Fibroblast of the aortic adventitia (primary cell): ENCODE measurements at regions not wholly inside any gene's neighbourhood (a gene's known extent, or its start where the extent isn't known, plus 50 kb on each side); places are given as distances from the start of the nearest gene placed in this dataset.

Experiments
- DNase-seq: peaks from one replicate; pipeline ENCODE4 v3.0.0-alpha.2; 2010; ENCODE audit warnings: low read depth
- H3K4me3 ChIP-seq: 2 replicates; pipeline ENCODE4 v1.5.1; 2011; ENCODE audit warnings: low read depth, mild to moderate bottlenecking, control low read depth, low read length, moderate library complexity
- TF ChIP-seq, protein P1 (sequence below): IDR thresholded peaks from 2 replicates; pipeline ENCODE4 v1.5.1; 2011; ENCODE audit warnings: mild to moderate bottlenecking, low read length, control low read depth, inconsistent platforms; ENCODE audit not compliant: insufficient read depth

DNA sequence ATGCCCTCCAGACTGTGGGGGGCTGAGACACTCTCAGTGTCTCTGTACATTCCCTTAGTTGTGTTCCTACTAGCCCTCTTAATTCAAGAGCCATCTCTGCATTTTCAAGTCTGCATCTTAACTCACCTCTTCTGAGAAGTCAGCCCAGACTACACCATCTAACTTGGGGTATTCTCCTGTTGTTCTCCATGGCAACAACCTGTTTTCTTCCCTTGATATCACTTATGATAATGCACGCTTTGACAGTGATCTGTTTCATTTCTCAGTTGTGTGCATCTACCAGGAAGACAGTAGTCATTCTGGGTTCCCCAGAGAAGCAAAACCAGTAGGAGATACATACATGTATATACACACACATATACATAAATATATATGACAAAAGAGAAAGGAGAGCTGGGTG lies 707.3 kb upstream of the IGFBP3 start:
- TF ChIP-seq, protein P1, sequence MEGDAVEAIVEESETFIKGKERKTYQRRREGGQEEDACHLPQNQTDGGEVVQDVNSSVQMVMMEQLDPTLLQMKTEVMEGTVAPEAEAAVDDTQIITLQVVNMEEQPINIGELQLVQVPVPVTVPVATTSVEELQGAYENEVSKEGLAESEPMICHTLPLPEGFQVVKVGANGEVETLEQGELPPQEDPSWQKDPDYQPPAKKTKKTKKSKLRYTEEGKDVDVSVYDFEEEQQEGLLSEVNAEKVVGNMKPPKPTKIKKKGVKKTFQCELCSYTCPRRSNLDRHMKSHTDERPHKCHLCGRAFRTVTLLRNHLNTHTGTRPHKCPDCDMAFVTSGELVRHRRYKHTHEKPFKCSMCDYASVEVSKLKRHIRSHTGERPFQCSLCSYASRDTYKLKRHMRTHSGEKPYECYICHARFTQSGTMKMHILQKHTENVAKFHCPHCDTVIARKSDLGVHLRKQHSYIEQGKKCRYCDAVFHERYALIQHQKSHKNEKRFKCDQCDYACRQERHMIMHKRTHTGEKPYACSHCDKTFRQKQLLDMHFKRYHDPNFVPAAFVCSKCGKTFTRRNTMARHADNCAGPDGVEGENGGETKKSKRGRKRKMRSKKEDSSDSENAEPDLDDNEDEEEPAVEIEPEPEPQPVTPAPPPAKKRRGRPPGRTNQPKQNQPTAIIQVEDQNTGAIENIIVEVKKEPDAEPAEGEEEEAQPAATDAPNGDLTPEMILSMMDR = no peak
- no peak for DNase-seq
- no peak overlapping the region for H3K4me3 ChIP-seq

DNA sequence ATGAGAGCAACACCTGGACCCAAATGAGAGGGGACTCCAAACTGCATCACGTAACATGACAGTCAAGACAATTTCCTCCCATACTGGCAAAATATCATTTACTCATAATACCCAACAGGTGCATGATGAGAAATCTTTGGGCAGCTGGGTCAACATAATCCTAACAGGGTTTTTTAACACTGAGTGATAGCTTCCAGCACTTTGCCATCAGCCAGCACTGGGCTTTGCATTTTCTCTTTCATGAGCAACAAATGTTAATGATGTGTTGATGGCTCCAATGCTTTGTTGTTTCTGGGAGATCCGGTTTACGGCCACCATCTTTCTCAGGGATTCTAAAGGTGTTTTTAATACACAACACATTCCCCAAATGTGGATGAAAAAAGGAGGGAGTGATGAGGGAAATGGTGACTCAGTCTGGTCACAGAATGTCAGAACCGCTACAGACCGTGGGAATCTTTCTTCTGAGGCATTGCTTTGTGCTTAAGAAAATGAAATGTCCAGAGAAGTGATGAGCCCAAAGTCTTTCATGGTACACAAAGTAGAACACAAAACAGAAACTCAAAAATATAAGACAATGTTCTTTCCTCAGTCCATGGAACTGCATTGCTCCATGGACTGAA lies 705.7 kb upstream of the IGFBP3 start:
- no peak for DNase-seq
- TF ChIP-seq, protein P1 = no peak
- H3K4me3 ChIP-seq = no peak overlapping the region

DNA sequence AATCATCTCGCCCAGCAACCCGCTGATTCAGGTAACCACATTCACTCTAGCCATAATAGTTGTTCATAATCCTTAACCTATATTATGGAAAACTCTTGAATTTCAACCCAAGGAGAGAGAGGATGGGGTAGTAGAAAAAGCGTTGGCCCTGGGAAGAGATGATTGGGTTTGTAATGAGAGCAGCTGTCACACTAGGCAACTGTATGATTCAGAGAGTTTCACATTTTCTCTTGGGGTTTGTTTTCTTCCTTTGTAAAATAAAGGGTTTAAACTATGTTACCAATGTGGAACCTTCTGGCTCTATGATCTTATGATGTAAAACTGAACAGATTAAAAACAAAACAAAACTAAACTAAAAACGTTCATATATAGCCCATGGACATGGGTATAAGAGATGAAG lies 705.2 kb upstream of the IGFBP3 start:
- H3K4me3 ChIP-seq = no peak overlapping the region
- TF ChIP-seq, protein P1 = no peak
- no peak for DNase-seq

DNA sequence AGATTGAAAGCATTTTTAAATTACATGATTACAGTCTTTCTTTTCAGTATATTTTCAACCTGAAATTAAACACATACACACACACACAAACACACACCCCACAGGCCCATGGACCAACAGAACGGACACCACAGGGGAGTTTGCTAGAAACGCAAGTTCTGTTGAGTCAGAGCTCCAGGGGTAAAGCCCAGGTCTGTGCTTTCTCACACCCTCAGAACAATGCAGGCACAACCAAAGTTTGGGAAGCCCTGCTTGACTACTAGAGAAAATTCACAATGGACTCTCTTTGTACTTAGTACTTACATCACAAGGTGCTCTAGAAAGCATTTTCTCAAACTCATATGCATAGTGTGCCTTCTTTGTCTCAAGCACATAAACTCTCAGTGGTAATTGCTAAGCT lies 704.0 kb upstream of the IGFBP3 start:
- no peak for DNase-seq
- TF ChIP-seq, protein P1 = no peak
- no peak overlapping the region for H3K4me3 ChIP-seq

DNA sequence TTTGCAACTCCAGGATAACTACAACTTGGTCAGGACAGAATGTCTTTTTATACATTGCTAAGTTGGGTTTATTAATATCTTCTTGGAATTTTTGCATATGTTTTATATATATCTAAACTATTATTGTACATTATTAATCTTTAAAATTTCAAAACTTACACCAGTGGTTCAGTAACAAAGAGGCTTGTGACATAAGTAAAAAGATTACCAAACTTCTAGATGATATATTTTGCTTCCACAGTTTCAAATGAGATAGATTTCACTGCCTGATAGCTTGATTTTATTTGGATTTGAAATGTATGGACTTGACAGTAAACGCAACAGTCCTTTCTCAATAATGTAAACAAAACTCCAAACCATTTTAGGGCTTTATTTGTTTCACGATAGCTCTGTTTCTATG lies 701.2 kb upstream of the IGFBP3 start:
- H3K4me3 ChIP-seq = no peak overlapping the region
- no peak for DNase-seq
- TF ChIP-seq, protein P1 = no peak

DNA sequence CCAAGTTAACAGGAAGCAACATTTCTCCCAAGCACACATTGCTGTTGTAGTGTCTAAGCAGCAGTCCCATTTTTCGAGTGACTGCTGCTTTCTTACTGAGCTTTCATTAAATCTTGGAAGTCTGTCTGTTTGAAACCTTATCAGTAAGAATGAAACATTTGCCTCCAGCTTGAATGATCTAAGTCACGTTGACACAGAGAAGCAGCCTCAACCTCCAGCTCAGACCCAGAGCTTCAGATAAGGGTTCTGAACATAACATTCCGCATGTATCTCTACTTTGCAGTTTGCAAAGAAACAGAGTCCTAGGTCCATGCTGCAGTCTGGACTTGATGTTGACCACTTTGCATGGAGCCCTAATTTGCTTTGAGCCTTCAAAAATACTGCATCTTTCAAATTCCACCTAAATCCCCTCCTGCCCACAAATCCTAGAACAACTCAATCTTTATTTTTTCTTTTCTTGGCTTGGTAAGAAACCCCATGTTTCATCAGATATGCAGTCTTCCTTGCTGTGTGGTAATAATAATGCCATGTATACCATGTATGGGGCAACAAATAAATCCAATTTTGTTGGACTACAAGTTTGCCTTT lies 698.7 kb upstream of the IGFBP3 start:
- no peak for DNase-seq
- no peak overlapping the region for H3K4me3 ChIP-seq
- TF ChIP-seq, protein P1 = no peak

DNA sequence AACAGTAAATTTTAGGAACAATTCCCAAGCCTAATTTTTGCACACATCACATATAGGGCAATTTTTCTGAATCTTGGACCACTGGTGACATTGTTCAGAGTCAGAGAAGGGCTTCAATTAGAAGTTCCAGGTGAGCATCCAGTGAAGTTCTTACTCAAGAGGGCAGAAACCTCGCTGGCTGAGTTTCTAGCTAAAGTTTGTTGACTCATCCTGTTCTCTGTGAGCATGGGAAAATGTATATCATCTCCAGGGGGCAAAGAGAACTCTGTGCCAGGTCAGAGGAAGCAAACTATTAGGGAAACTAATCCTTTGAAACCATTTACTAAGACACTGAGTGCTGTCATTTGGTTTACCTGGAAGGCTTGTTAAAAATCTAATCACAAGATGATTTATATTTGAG lies 695.6 kb upstream of the IGFBP3 start:
- DNase-seq = no peak
- no peak overlapping the region for H3K4me3 ChIP-seq
- TF ChIP-seq, protein P1 = no peak
